Lower lobe of right lung (tissue), 2 donors: ENCODE measurements at regions not wholly inside any gene's neighbourhood (a gene's known extent, or its start where the extent isn't known, plus 50 kb on each side); places are given as distances from the start of the nearest gene placed in this dataset.
A peak's percentile ranks its signal among the peaks of the same experiment; 100 is the strongest.

ENCODE experiments used
- ATAC-seq, 2 donors: fragments of 200-7000 bp; cut with Tn5 transposase; one replicate each; pipeline ENCODE4 v1.9.1; 2020 to 2022; ENCODE audit warnings: mild to moderate bottlenecking in 2 of 2, moderate library complexity in 2 of 2
- DNase-seq: peaks from one replicate; pipeline ENCODE4 v3.0.0-alpha.2; 2020
- H3K27ac ChIP-seq: fragments of 200-600 bp; one replicate; pipeline ENCODE4 v1.8.0; 2022
- H3K27me3 ChIP-seq: fragments of 200-600 bp; one replicate; pipeline ENCODE4 v1.8.0; 2022; ENCODE audit warnings: low read depth
- H3K36me3 ChIP-seq: fragments of 200-600 bp; one replicate; pipeline ENCODE4 v1.8.0; 2022; ENCODE audit warnings: mild to moderate bottlenecking
- H3K4me1 ChIP-seq: fragments of 200-600 bp; one replicate; pipeline ENCODE4 v1.8.0; 2022
- H3K4me3 ChIP-seq: fragments of 200-600 bp; one replicate; pipeline ENCODE4 v1.8.0; 2022; ENCODE audit warnings: mild to moderate bottlenecking
- H3K9me3 ChIP-seq: fragments of 200-600 bp; one replicate; pipeline ENCODE4 v1.8.0; 2022
- intact Hi-C: fragments of 100-400 bp; cut with DNase I; formaldehyde crosslinking; loops from one replicate; pipeline ENCODE4 v1.11.0; 2022
- TF ChIP-seq, protein P1 (sequence below): fragments of 200-600 bp; IDR thresholded peaks from one replicate; pipeline ENCODE4 v1.8.0; 2022; ENCODE audit warnings: antibody characterized with exemption, mild to moderate bottlenecking
- donor health status: DM: no; HTN: yes; CAD: no; lungs with severe emphysema.

- H3K4me3 ChIP-seq = no peak overlapping the region
- TF ChIP-seq, protein P1, sequence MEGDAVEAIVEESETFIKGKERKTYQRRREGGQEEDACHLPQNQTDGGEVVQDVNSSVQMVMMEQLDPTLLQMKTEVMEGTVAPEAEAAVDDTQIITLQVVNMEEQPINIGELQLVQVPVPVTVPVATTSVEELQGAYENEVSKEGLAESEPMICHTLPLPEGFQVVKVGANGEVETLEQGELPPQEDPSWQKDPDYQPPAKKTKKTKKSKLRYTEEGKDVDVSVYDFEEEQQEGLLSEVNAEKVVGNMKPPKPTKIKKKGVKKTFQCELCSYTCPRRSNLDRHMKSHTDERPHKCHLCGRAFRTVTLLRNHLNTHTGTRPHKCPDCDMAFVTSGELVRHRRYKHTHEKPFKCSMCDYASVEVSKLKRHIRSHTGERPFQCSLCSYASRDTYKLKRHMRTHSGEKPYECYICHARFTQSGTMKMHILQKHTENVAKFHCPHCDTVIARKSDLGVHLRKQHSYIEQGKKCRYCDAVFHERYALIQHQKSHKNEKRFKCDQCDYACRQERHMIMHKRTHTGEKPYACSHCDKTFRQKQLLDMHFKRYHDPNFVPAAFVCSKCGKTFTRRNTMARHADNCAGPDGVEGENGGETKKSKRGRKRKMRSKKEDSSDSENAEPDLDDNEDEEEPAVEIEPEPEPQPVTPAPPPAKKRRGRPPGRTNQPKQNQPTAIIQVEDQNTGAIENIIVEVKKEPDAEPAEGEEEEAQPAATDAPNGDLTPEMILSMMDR = no peak
- ATAC-seq = peak; percentile 72 to 73
- intact Hi-C loops = no loop called here
- H3K27me3 ChIP-seq = no peaks in the 10 kb centered on the region
- peaks cover 7% of the 10 kb centered on the region for H3K4me1 ChIP-seq
- no peaks in the 10 kb centered on the region for H3K9me3 ChIP-seq
- H3K27ac ChIP-seq = no peak overlapping the region
- no peaks in the 10 kb centered on the region for H3K36me3 ChIP-seq
- no peak for DNase-seq
Observed at GRCh38 chr2:12430407-12431133, 286.2 kb upstream of the TRIB2 start.

GRCh38 chr2:12432985-12433625 lies 283.6 kb upstream of the TRIB2 start:
- no peak overlapping the region for H3K27ac ChIP-seq
- peaks cover 6% of the 10 kb centered on the region for H3K4me1 ChIP-seq
- no peaks in the 10 kb centered on the region for H3K36me3 ChIP-seq
- no peaks in the 10 kb centered on the region for H3K27me3 ChIP-seq
- no peak for DNase-seq
- no peaks in the 10 kb centered on the region for H3K9me3 ChIP-seq
- no peak overlapping the region for H3K4me3 ChIP-seq
- TF ChIP-seq, protein P1 = no peak
- intact Hi-C loops = no loop called here
- ATAC-seq = no peak

DNA sequence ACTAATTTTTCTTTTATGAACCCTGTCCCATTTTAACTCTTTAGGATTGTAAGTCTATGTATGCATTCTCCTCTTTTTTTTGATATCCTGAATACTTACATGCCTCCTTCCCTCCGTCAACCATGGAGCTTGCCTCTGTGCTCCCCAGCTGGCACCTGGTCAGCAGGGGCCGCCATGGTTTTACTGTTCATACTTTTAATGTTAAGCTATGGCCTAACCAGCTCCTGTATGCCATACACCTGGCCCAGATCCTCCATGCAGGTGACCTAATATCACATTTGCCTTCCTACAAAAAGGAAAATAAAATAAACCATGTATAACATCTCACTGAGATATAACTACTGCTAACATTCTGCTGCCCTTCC lies 283.1 kb upstream of the TRIB2 start:
- Histone ChIP-seq H3K27ac (no peak overlapping the region), H3K4me3 (no peak overlapping the region), H3K4me1 (peaks cover under 1% of the 10 kb centered on the region), H3K36me3 (no peaks in the 10 kb centered on the region), H3K27me3 (no peaks in the 10 kb centered on the region), H3K9me3 (no peaks in the 10 kb centered on the region)
- ATAC-seq (no peak), DNase-seq (no peak)
- intact Hi-C loops = no loop called here
- TF ChIP-seq, protein P1 = no peak

DNA sequence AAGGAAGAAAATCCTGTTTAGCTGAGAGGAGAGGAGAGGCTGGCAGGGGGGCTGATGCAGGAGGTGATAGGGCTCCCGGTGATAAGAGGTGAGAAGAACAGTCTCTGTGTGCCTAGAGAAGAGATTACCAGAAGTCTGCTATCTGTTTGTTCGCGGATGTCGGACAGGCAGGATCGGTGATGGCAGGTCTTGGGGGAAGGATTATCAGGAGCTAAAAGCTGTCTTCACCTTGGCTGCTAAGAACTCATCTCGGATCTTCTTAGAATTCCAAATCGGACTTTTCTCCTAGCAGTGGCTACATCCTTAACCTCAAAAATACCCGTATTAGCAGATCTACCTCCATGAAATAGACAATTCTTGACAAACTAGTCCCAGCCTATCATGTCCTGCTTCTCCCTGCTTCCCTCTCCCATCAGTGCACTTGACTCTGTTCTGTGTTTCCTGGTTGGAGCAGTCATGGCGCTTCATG lies 282.1 kb upstream of the TRIB2 start:
- DNase-seq (no peak), ATAC-seq (no peak)
- TF ChIP-seq, protein P1 = no peak
- no peaks in the 10 kb centered on the region for H3K9me3 ChIP-seq
- H3K4me3 ChIP-seq = no peak overlapping the region
- H3K27ac ChIP-seq = no peak overlapping the region
- no peaks in the 10 kb centered on the region for H3K4me1 ChIP-seq
- H3K36me3 ChIP-seq = no peaks in the 10 kb centered on the region
- intact Hi-C loops = no loop called here
- H3K27me3 ChIP-seq = no peaks in the 10 kb centered on the region

GRCh38 chr2:12435430-12436222 lies 281.1 kb upstream of the TRIB2 start:
- H3K4me3 ChIP-seq = no peak overlapping the region
- TF ChIP-seq, protein P1 = no peak
- ATAC-seq (no peak), DNase-seq (no peak)
- intact Hi-C loops = no loop called here
- no peaks in the 10 kb centered on the region for H3K27me3 ChIP-seq
- no peak overlapping the region for H3K27ac ChIP-seq
- no peaks in the 10 kb centered on the region for H3K36me3 ChIP-seq
- H3K4me1 ChIP-seq = no peaks in the 10 kb centered on the region
- H3K9me3 ChIP-seq = no peaks in the 10 kb centered on the region
